PC-3 (cell line): ENCODE measurements at regions not wholly inside any gene's neighbourhood (a gene's known extent, or its start where the extent isn't known, plus 50 kb on each side); places are given as distances from the start of the nearest gene placed in this dataset.

Source experiments
- ATAC-seq: fragments of 200-7000 bp; cut with Tn5 transposase; 2 replicates; pipeline ENCODE4 v1.9.1; 2020; ENCODE audit warnings: mild to moderate bottlenecking, moderate library complexity
- BruUV-seq: library from RNA; stranded (reverse); fragments of 400-500 nt; replicated peaks from 2 replicates; lab custom pipeline; 2021; lab: Mats Ljungman, UMichigan
- CTCF ChIA-PET: fragments of 300-600 bp; sonication (Branson Sonifier 250); formaldehyde crosslinking; loops from one replicate; lab custom pipeline; 2022; ENCODE audit warnings: antibody characterized with exemption; lab: Charles Lee
- POLR2A ChIA-PET: fragments of 300-600 bp; sonication (Branson Sonifier 250); formaldehyde crosslinking; loops from one replicate; lab custom pipeline; 2022; ENCODE audit warnings: antibody characterized with exemption; ENCODE audit not compliant: unreplicated experiment; lab: Charles Lee
- DNase-seq: peaks from one replicate; pipeline ENCODE4 v3.0.0-alpha.2; 2015
- H2AFZ ChIP-seq: fragments of 300-600 bp; sonication (generic); 2 replicates; pipeline ENCODE4 v1.6.0; 2016; ENCODE audit warnings: antibody characterized with exemption, low read length
- H3F3A ChIP-seq: fragments of 300-600 bp; sonication (generic); one replicate; pipeline ENCODE4 v1.6.0; 2017; ENCODE audit warnings: antibody characterized with exemption, low read length, control low read depth, mild to moderate bottlenecking; ENCODE audit not compliant: unreplicated experiment
- H3K27ac ChIP-seq: fragments of 300-600 bp; sonication (generic); 2 replicates; pipeline ENCODE4 v1.5.1; 2016; ENCODE audit warnings: mild to moderate bottlenecking, low read length
- H3K27me3 ChIP-seq: fragments of 300-600 bp; sonication (generic); 2 replicates; pipeline ENCODE4 v1.6.1; 2016; ENCODE audit warnings: low read length, mixed read lengths
- H3K36me3 ChIP-seq: fragments of 300-600 bp; sonication (generic); 2 replicates; pipeline ENCODE4 v1.6.1; 2016; ENCODE audit warnings: low read depth, mixed run types, low read length, mixed read lengths
- H3K4me1 ChIP-seq: fragments of 300-600 bp; sonication (generic); 2 replicates; pipeline ENCODE4 v1.5.1; 2016; ENCODE audit warnings: low read length; ENCODE audit not compliant: insufficient read depth
- H3K4me2 ChIP-seq: fragments of 300-600 bp; sonication (generic); 2 replicates; pipeline ENCODE4 v1.6.0; 2016; ENCODE audit warnings: low read length
- H3K4me3 ChIP-seq: fragments of 300-600 bp; sonication (generic); 2 replicates; pipeline ENCODE4 v1.5.1; 2016; ENCODE audit warnings: mild to moderate bottlenecking, low read length, mixed read lengths
- H3K79me2 ChIP-seq: fragments of 300-600 bp; sonication (generic); 2 replicates; pipeline ENCODE4 v1.6.1; 2017; ENCODE audit warnings: low read length, mixed read lengths
- H3K9ac ChIP-seq: fragments of 300-600 bp; sonication (generic); 2 replicates; pipeline ENCODE4 v1.6.0; 2016; ENCODE audit warnings: mild to moderate bottlenecking, low read length
- H3K9me2 ChIP-seq: fragments of 300-600 bp; sonication (generic); replicated peaks from 2 replicates; pipeline ENCODE4 v1.6.1; 2016; ENCODE audit warnings: mixed run types, low read length, mixed read lengths
- H3K9me3 ChIP-seq: fragments of 300-600 bp; sonication (generic); 2 replicates; pipeline ENCODE4 v1.6.1; 2016; ENCODE audit warnings: low read length, mixed read lengths
- H4K20me1 ChIP-seq: fragments of 300-600 bp; sonication (generic); 2 replicates; pipeline ENCODE4 v1.6.1; 2016; ENCODE audit warnings: low read length, mixed read lengths
- EZH2 ChIP-seq: fragments of 300-600 bp; sonication (generic); IDR thresholded peaks from one replicate; pipeline ENCODE4 v1.6.1; 2017; ENCODE audit warnings: antibody characterized with exemption, mild to moderate bottlenecking, low read length; ENCODE audit not compliant: unreplicated experiment
- EZH2phosphoT487 ChIP-seq: fragments of 300-600 bp; sonication (generic); IDR thresholded peaks from 2 replicates; pipeline ENCODE4 v1.6.1; 2018; ENCODE audit warnings: mild to moderate bottlenecking, antibody characterized with exemption, low read length, borderline replicate concordance
- intact Hi-C: fragments of 100-400 bp; cut with micrococcal nuclease; formaldehyde crosslinking; loops from 2 replicates; pipeline ENCODE4 v1.9.0; 2023
- TF ChIP-seq, protein P1 (sequence below): fragments of 300-600 bp; sonication (generic); conservative IDR thresholded peaks from 2 replicates; pipeline ENCODE4 v1.5.1; 2017; ENCODE audit warnings: antibody characterized with exemption, low read depth, mild to moderate bottlenecking, low read length

DNA sequence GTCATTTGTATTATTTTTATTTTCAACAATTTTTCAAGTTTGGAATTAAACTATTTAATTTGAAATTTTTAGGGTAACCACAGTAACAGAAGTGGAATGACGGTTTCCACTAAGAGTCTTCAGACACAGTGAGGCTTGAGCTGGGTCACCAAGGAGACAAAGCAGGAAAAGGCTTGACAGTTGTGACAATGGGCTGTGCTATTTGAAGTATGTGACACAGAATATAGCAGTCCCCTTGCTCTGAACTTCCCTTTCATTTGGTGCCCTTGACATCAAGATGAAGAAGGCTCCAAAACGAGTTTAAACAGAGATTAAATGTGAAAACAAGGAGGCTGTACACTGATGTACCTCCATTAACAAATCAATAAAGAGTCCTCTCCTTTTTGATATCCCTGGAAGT is 265.4 kb upstream of the DLGAP1 start:
- H3K4me2 ChIP-seq: no peak overlapping the region
- no TSS peak for BruUV-seq
- TF ChIP-seq, protein P1, sequence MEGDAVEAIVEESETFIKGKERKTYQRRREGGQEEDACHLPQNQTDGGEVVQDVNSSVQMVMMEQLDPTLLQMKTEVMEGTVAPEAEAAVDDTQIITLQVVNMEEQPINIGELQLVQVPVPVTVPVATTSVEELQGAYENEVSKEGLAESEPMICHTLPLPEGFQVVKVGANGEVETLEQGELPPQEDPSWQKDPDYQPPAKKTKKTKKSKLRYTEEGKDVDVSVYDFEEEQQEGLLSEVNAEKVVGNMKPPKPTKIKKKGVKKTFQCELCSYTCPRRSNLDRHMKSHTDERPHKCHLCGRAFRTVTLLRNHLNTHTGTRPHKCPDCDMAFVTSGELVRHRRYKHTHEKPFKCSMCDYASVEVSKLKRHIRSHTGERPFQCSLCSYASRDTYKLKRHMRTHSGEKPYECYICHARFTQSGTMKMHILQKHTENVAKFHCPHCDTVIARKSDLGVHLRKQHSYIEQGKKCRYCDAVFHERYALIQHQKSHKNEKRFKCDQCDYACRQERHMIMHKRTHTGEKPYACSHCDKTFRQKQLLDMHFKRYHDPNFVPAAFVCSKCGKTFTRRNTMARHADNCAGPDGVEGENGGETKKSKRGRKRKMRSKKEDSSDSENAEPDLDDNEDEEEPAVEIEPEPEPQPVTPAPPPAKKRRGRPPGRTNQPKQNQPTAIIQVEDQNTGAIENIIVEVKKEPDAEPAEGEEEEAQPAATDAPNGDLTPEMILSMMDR: no peak
- TF ChIP-seq EZH2 (no peak), EZH2phosphoT487 (no peak)
- ChIA-PET CTCF (no interaction called here), POLR2A (no interaction called here)
- no peak overlapping the region for H3K9ac ChIP-seq
- no peaks in the 10 kb centered on the region for H3K36me3 ChIP-seq
- H3K9me3 ChIP-seq: peaks cover 44% of the 10 kb centered on the region
- H3F3A ChIP-seq: no peaks in the 10 kb centered on the region
- no peaks in the 10 kb centered on the region for H3K9me2 ChIP-seq
- H3K4me1 ChIP-seq: no peaks in the 10 kb centered on the region
- intact Hi-C loops: no loop called here
- H4K20me1 ChIP-seq: no peaks in the 10 kb centered on the region
- H3K79me2 ChIP-seq: no peaks in the 10 kb centered on the region
- DNase-seq (no peak), ATAC-seq (no peak)
- H3K27me3 ChIP-seq: no peaks in the 10 kb centered on the region
- H3K27ac ChIP-seq: no peak overlapping the region
- no peak overlapping the region for H2AFZ ChIP-seq
- no peak overlapping the region for H3K4me3 ChIP-seq

DNA sequence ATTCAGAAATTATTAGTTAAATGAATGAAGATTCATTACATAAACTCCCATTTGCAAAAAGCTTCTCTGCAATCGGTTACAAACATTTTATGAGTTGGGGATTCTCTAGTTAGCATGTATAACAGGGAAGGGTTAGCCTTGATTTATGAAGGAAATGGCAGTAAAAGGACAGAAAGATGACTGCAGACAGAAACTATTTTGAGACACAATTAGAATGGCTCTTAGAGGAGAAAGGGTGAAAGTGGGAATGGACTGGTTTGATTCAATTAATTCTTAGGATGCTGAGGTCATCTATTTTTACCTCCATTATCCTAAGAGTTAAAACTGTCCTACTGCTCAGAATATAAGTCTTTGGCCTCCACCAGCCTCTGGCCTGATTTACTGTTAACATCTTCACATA is 250.8 kb upstream of the DLGAP1 start:
- POLR2A ChIA-PET: no interaction called here
- Histone ChIP-seq H3K27ac (no peak overlapping the region), H3K4me3 (no peak overlapping the region), H3K79me2 (no peaks in the 10 kb centered on the region), H3K4me2 (no peak overlapping the region), H3K36me3 (no peaks in the 10 kb centered on the region), H3K4me1 (no peaks in the 10 kb centered on the region), H4K20me1 (no peaks in the 10 kb centered on the region), H3K9ac (no peak overlapping the region), H2AFZ (no peak overlapping the region), H3K9me2 (no peaks in the 10 kb centered on the region), H3K27me3 (no peaks in the 10 kb centered on the region), H3K9me3 (peaks cover 18% of the 10 kb centered on the region; the same call in 1 of the 2 replicates), H3F3A (no peaks in the 10 kb centered on the region)
- no TSS peak for BruUV-seq
- intact Hi-C loops: no loop called here
- DNase-seq: no peak
- CTCF ChIA-PET: no interaction called here
- TF ChIP-seq EZH2: no peak
- TF ChIP-seq EZH2phosphoT487: no peak
- TF ChIP-seq, protein P1: no peak
- no peak for ATAC-seq

DNA sequence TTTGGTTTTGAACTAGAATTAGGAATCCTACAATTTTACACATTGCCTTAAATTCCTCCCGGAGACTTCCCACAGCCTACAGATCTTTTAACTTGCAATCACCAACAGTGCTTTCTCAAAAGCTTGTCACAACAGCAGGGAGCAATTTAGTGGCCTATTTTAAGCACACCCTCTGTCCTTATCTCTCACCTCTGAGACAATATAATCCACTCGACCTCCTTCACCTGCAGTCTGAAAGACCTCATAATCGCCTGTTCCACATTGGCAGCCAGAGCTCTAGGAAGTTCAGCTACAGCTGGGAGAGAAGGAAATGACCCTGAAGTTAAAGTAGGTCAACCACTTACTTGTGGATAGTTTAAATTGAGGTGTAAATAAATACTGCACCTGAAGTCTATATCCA is 249.7 kb upstream of the DLGAP1 start:
- Histone ChIP-seq H3K36me3 (no peaks in the 10 kb centered on the region), H3F3A (no peaks in the 10 kb centered on the region), H3K4me2 (no peak overlapping the region), H4K20me1 (no peaks in the 10 kb centered on the region), H2AFZ (no peak overlapping the region), H3K9me2 (no peaks in the 10 kb centered on the region), H3K27me3 (no peaks in the 10 kb centered on the region), H3K27ac (no peak overlapping the region), H3K79me2 (no peaks in the 10 kb centered on the region), H3K9me3 (peaks cover 13% of the 10 kb centered on the region; the same call in 1 of the 2 replicates), H3K9ac (no peak overlapping the region), H3K4me1 (no peaks in the 10 kb centered on the region), H3K4me3 (no peak overlapping the region)
- POLR2A ChIA-PET: no interaction called here
- CTCF ChIA-PET: no interaction called here
- TF ChIP-seq EZH2 (no peak), EZH2phosphoT487 (no peak)
- TF ChIP-seq, protein P1: no peak
- no TSS peak for BruUV-seq
- DNase-seq: no peak
- intact Hi-C loops: no loop called here
- ATAC-seq: no peak
